ENCODE measurements at regions not wholly inside any gene's neighbourhood (a gene's known extent, or its start where the extent isn't known, plus 50 kb on each side); places are given as distances from the start of the nearest gene placed in this dataset.
A peak's percentile ranks its signal among the peaks of the same experiment; 100 is the strongest.

DNA sequence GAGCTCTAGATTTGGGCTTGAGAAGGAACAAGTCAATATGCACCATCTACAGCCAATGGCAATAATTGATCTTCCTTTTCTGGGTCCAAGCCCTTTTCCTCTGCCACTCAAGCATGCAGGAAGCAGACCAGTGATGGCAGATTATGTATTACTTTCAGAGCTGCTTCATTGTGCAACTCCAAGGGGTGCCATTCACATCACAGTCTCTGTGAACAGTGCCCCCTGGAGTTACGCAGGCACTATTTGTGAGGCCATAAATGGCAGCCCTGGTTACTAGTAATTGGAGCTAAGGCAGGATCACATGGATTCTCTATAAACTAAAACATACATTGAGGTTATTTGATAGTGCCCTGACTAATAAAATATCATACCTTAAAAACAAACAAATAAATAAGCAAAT is 313.4 kb upstream of the SLC7A11 start:
- DNase-seq (ENCODE audit: low read depth in 4 of 6, low spot score in 6 of 6): peak in 1 of 6 donors; percentile 39
- Histone ChIP-seq H3K9me3 (ENCODE audit: control insufficient read depth, insufficient read depth, low read length) (no peaks in the 10 kb centered on the region), H3K4me3 (ENCODE audit: low read depth, low read length) (no peak overlapping the region), H3K36me3 (ENCODE audit: control insufficient read depth, insufficient read depth, low read length) (no peaks in the 10 kb centered on the region), H3K27ac (ENCODE audit: low read depth, low read length) (no peak overlapping the region), H3K4me1 (ENCODE audit: control insufficient read depth, insufficient read depth, low read length) (peaks cover 4% of the 10 kb centered on the region), H3K27me3 (ENCODE audit: control insufficient read depth, insufficient read depth, low read length) (no peaks in the 10 kb centered on the region)
- WGBS (ENCODE audit: insufficient coverage): no CpG with 5 or more reads among the region's 1 CpG

- Histone ChIP-seq H3K9me3 (ENCODE audit: control insufficient read depth, insufficient read depth, low read length) (no peaks in the 10 kb centered on the region), H3K27ac (ENCODE audit: low read depth, low read length) (no peak overlapping the region), H3K4me3 (ENCODE audit: low read depth, low read length) (no peak overlapping the region), H3K36me3 (ENCODE audit: control insufficient read depth, insufficient read depth, low read length) (no peaks in the 10 kb centered on the region), H3K4me1 (ENCODE audit: control insufficient read depth, insufficient read depth, low read length) (peaks cover 4% of the 10 kb centered on the region), H3K27me3 (ENCODE audit: control insufficient read depth, insufficient read depth, low read length) (no peaks in the 10 kb centered on the region)
- peak in 2 of 6 donors; percentile 7 to 61 for DNase-seq (ENCODE audit: low read depth in 4 of 6, low spot score in 6 of 6)
- 74% methylated on average over 4 of the region's 5 CpGs for WGBS (ENCODE audit: insufficient coverage)
Measured at GRCh38 chr4:138555108-138555507, 313.0 kb upstream of the SLC7A11 start.

DNA sequence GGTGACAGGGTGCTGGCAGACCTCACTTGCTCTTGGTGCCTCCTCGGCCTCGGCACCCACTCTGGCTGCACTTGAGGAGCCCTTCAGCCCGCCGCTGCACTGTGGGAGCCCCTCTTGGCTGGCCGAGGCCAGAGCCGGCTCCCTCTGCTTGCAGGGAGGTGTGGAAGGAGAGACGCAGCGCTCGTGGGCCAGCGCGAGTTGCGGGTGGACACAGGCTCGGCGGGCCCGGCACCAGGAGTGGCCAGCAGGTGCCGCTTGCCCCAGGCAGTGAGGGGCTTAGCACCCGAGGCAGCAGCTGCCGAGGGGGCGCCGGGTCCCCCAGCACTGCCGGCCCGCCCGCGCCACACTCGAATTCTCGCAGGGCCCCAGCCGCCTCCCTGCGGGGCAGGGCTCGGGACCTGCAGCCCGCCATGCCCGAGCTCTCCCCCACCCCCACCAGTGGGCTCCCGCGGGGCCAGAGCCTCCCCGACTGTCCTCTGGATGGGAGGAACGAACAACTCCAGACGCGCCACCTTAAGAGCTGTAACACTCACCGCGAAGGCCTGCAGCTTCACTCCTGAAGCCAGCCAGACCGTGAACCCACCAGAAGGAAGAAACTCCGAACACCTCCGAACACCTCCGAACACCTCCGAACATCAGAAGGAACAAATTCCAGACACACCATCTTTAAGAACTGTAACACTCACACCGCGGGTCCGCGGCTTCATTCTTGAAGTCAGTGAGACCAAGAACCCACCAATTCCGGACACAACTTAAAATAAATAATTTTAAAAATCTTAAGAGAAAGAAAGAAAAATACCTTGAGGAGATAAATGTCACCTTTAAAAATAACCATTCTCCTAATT is 311.1 kb upstream of the SLC7A11 start:
- Histone ChIP-seq H3K27ac (ENCODE audit: low read depth, low read length) (no peak overlapping the region), H3K4me3 (ENCODE audit: low read depth, low read length) (no peak overlapping the region), H3K36me3 (ENCODE audit: control insufficient read depth, insufficient read depth, low read length) (no peaks in the 10 kb centered on the region), H3K9me3 (ENCODE audit: control insufficient read depth, insufficient read depth, low read length) (no peaks in the 10 kb centered on the region), H3K27me3 (ENCODE audit: control insufficient read depth, insufficient read depth, low read length) (no peaks in the 10 kb centered on the region), H3K4me1 (ENCODE audit: control insufficient read depth, insufficient read depth, low read length) (peaks cover 4% of the 10 kb centered on the region)
- DNase-seq (ENCODE audit: low read depth in 4 of 6, low spot score in 6 of 6): no peak
- 97% methylated on average over 30 of the region's 49 CpGs for WGBS (ENCODE audit: insufficient coverage)

GRCh38 chr4:138542191-138542776 is 300.1 kb upstream of the SLC7A11 start:
- no peak for DNase-seq (ENCODE audit: low read depth in 4 of 6, low spot score in 6 of 6)
- WGBS (ENCODE audit: insufficient coverage): no CpG with 5 or more reads among the region's 1 CpG
- peaks cover 2% of the 10 kb centered on the region for H3K9me3 ChIP-seq (ENCODE audit: control insufficient read depth, insufficient read depth, low read length)
- no peaks in the 10 kb centered on the region for H3K4me1 ChIP-seq (ENCODE audit: control insufficient read depth, insufficient read depth, low read length)
- H3K27me3 ChIP-seq (ENCODE audit: control insufficient read depth, insufficient read depth, low read length): no peaks in the 10 kb centered on the region
- H3K36me3 ChIP-seq (ENCODE audit: control insufficient read depth, insufficient read depth, low read length): no peaks in the 10 kb centered on the region
- H3K27ac ChIP-seq (ENCODE audit: low read depth, low read length): no peak overlapping the region
- H3K4me3 ChIP-seq (ENCODE audit: low read depth, low read length): no peak overlapping the region

GRCh38 chr4:138540056-138540800 is 298.1 kb upstream of the SLC7A11 start:
- 57% methylated on average over 3 of the region's 4 CpGs for WGBS (ENCODE audit: insufficient coverage)
- Histone ChIP-seq H3K27me3 (ENCODE audit: control insufficient read depth, insufficient read depth, low read length) (no peaks in the 10 kb centered on the region), H3K9me3 (ENCODE audit: control insufficient read depth, insufficient read depth, low read length) (peaks cover 2% of the 10 kb centered on the region), H3K27ac (ENCODE audit: low read depth, low read length) (no peak overlapping the region), H3K36me3 (ENCODE audit: control insufficient read depth, insufficient read depth, low read length) (no peaks in the 10 kb centered on the region), H3K4me3 (ENCODE audit: low read depth, low read length) (no peak overlapping the region), H3K4me1 (ENCODE audit: control insufficient read depth, insufficient read depth, low read length) (no peaks in the 10 kb centered on the region)
- no peak for DNase-seq (ENCODE audit: low read depth in 4 of 6, low spot score in 6 of 6)

DNA sequence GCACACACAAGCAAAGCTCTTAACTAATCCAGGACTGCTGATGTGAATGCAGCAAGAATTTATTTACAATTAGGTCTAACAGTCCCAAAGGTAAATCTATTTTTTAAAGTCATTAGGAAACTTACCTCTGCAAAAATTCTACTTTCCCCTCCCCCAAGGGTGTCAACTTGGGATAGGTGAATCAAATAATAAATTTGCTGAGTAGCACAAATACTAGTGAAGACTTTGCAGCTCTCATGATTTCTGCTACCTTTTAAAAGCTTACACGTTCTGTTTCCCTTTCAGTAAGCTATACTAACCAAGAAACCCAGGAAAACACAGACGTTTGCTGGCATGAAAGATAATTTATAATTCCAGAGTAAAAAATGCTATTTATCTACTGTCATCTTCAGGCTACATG is 296.6 kb upstream of the SLC7A11 start:
- Histone ChIP-seq H3K4me1 (ENCODE audit: control insufficient read depth, insufficient read depth, low read length) (no peaks in the 10 kb centered on the region), H3K36me3 (ENCODE audit: control insufficient read depth, insufficient read depth, low read length) (no peaks in the 10 kb centered on the region), H3K9me3 (ENCODE audit: control insufficient read depth, insufficient read depth, low read length) (no peaks in the 10 kb centered on the region), H3K27me3 (ENCODE audit: control insufficient read depth, insufficient read depth, low read length) (no peaks in the 10 kb centered on the region), H3K27ac (ENCODE audit: low read depth, low read length) (no peak overlapping the region), H3K4me3 (ENCODE audit: low read depth, low read length) (no peak overlapping the region)
- no CpG with 5 or more reads among the region's 2 CpGs for WGBS (ENCODE audit: insufficient coverage)
- no peak for DNase-seq (ENCODE audit: low read depth in 4 of 6, low spot score in 6 of 6)

GRCh38 chr4:138537731-138538490 is 295.8 kb upstream of the SLC7A11 start:
- Histone ChIP-seq H3K9me3 (ENCODE audit: control insufficient read depth, insufficient read depth, low read length) (no peaks in the 10 kb centered on the region), H3K4me1 (ENCODE audit: control insufficient read depth, insufficient read depth, low read length) (no peaks in the 10 kb centered on the region), H3K27me3 (ENCODE audit: control insufficient read depth, insufficient read depth, low read length) (no peaks in the 10 kb centered on the region), H3K27ac (ENCODE audit: low read depth, low read length) (no peak overlapping the region), H3K36me3 (ENCODE audit: control insufficient read depth, insufficient read depth, low read length) (no peaks in the 10 kb centered on the region), H3K4me3 (ENCODE audit: low read depth, low read length) (no peak overlapping the region)
- no peak for DNase-seq (ENCODE audit: low read depth in 4 of 6, low spot score in 6 of 6)
- no CpG with 5 or more reads among the region's 4 CpGs for WGBS (ENCODE audit: insufficient coverage)

DNA sequence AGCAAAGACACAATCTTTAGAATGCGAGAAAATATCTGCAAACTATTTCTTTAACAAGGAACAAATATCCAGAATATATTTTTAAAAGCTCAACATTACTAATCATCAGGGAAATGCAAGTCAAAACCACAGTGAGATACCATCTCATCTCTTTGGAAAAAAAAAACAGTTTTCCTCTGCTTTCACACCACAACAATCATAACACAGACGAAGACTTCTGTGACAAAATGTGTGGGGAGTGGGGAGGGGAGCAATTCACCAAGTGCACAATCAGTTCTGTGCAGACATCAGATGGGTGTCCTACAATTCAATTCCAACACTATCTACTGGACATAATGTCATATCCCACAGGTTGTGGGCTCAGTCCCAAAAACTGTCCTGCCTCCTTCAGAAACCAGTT is 293.2 kb upstream of the SLC7A11 start:
- Histone ChIP-seq H3K4me3 (ENCODE audit: low read depth, low read length) (no peak overlapping the region), H3K36me3 (ENCODE audit: control insufficient read depth, insufficient read depth, low read length) (no peaks in the 10 kb centered on the region), H3K9me3 (ENCODE audit: control insufficient read depth, insufficient read depth, low read length) (peaks cover 8% of the 10 kb centered on the region), H3K4me1 (ENCODE audit: control insufficient read depth, insufficient read depth, low read length) (no peaks in the 10 kb centered on the region), H3K27ac (ENCODE audit: low read depth, low read length) (no peak overlapping the region), H3K27me3 (ENCODE audit: control insufficient read depth, insufficient read depth, low read length) (no peaks in the 10 kb centered on the region)
- WGBS (ENCODE audit: insufficient coverage): no CpG with 5 or more reads among the region's 2 CpGs
- no peak for DNase-seq (ENCODE audit: low read depth in 4 of 6, low spot score in 6 of 6)

GRCh38 chr4:138522366-138522765 is 280.2 kb upstream of the SLC7A11 start:
- no peak for DNase-seq (ENCODE audit: low read depth in 4 of 6, low spot score in 6 of 6)

More at GRCh38 chr4:138522366-138522765, 280.2 kb upstream of the SLC7A11 start:
- H3K27ac ChIP-seq (ENCODE audit: low read depth, low read length): no peak overlapping the region
- no peaks in the 10 kb centered on the region for H3K9me3 ChIP-seq (ENCODE audit: control insufficient read depth, insufficient read depth, low read length)
- 100% methylated on average over 1 of the region's 1 CpG for WGBS (ENCODE audit: insufficient coverage)
- no peaks in the 10 kb centered on the region for H3K36me3 ChIP-seq (ENCODE audit: control insufficient read depth, insufficient read depth, low read length)
- H3K27me3 ChIP-seq (ENCODE audit: control insufficient read depth, insufficient read depth, low read length): no peaks in the 10 kb centered on the region
- H3K4me1 ChIP-seq (ENCODE audit: control insufficient read depth, insufficient read depth, low read length): no peaks in the 10 kb centered on the region
- no peak overlapping the region for H3K4me3 ChIP-seq (ENCODE audit: low read depth, low read length)
